Liver (tissue), 8 donors: ENCODE measurements at regions not wholly inside any gene's neighbourhood (a gene's known extent, or its start where the extent isn't known, plus 50 kb on each side); places are given as distances from the start of the nearest gene placed in this dataset.

Experiments used
- DNase-seq: peaks from one replicate; pipeline ENCODE4 v3.0.0-alpha.2; 2017; ENCODE audit warnings: low spot score
- H3K27ac ChIP-seq, 2 donors: one replicate each; pipeline ENCODE4 v1.7.0; 2013; ENCODE audit warnings: inconsistent platforms in 2 of 2, low read length in 2 of 2, control low read depth in 1 of 2, low read depth in 1 of 2, mild to moderate bottlenecking in 1 of 2
- H3K27me3 ChIP-seq, 4 donors: one replicate each; pipeline versions ENCODE4 v1.6.1 to v1.7.0; 2013; ENCODE audit warnings: low read length in 3 of 4, inconsistent platforms in 1 of 4, mild to moderate bottlenecking in 1 of 4, moderate library complexity in 1 of 4; ENCODE audit not compliant: control insufficient read depth in 4 of 4, insufficient read depth in 4 of 4
- H3K36me3 ChIP-seq, 4 donors: one replicate each; pipeline versions ENCODE4 v1.6.1 to v1.7.0; 2013; ENCODE audit warnings: low read length in 3 of 4, mild to moderate bottlenecking in 3 of 4, low read depth in 1 of 4, moderate library complexity in 1 of 4; ENCODE audit not compliant: control insufficient read depth in 4 of 4, insufficient read depth in 3 of 4
- H3K4me1 ChIP-seq, 4 donors: one replicate each; pipeline versions ENCODE4 v1.6.1 to v1.7.0; 2013; ENCODE audit warnings: low read length in 3 of 4, mild to moderate bottlenecking in 3 of 4, moderate library complexity in 1 of 4; ENCODE audit not compliant: control insufficient read depth in 4 of 4, insufficient read depth in 4 of 4
- H3K4me3 ChIP-seq, 3 donors: one replicate each; pipeline versions ENCODE4 v1.6.1 to v1.7.0; 2013; ENCODE audit warnings: low read length in 3 of 3, control low read depth in 1 of 3, low read depth in 1 of 3, mild to moderate bottlenecking in 1 of 3
- H3K9ac ChIP-seq, 2 donors: one replicate each; pipeline ENCODE4 v1.7.0; 2013; ENCODE audit warnings: low read length in 2 of 2, mild to moderate bottlenecking in 2 of 2, moderate library complexity in 2 of 2, control low read depth in 1 of 2, low read depth in 1 of 2
- H3K9me3 ChIP-seq, 4 donors: one replicate each; pipeline versions ENCODE4 v1.6.1 to v1.7.0; 2013; ENCODE audit warnings: low read length in 3 of 4; ENCODE audit not compliant: control insufficient read depth in 4 of 4
- CTCF ChIP-seq: fragments of 150-350 bp; IDR thresholded peaks from 2 replicates; pipeline ENCODE4 v1.5.1; 2017; ENCODE audit warnings: improper control_type of control experiment, low read depth, low read length; ENCODE audit not compliant: missing input control
- EGR1 ChIP-seq, 2 donors: IDR thresholded peaks; 2 replicates each; pipeline ENCODE4 v1.6.1; 2016 to 2018; ENCODE audit warnings: antibody characterized with exemption in 2 of 2, low read depth in 2 of 2
- FOXA1 ChIP-seq: IDR thresholded peaks from 2 replicates; pipeline ENCODE4 v1.6.1; 2016; ENCODE audit warnings: antibody characterized with exemption
- FOXA2 ChIP-seq: IDR thresholded peaks from 2 replicates; pipeline ENCODE4 v1.6.1; 2016; ENCODE audit warnings: antibody characterized with exemption
- GABPA ChIP-seq, 2 donors: IDR thresholded peaks in 1 of 2; conservative IDR thresholded peaks in 1 of 2; 2 replicates each; pipeline ENCODE4 v1.6.1; 2016; ENCODE audit warnings: antibody characterized with exemption in 2 of 2, mild to moderate bottlenecking in 1 of 2, moderate library complexity in 1 of 2
- HNF4A ChIP-seq, 2 donors: conservative IDR thresholded peaks; 2 replicates each; pipeline ENCODE4 v1.6.1; 2016; ENCODE audit warnings: antibody characterized with exemption in 2 of 2, mild to moderate bottlenecking in 2 of 2
- HNF4G ChIP-seq: IDR thresholded peaks from 2 replicates; pipeline ENCODE4 v1.6.1; 2016; ENCODE audit warnings: antibody characterized with exemption
- JUND ChIP-seq, 2 donors: IDR thresholded peaks; 2 replicates each; pipeline ENCODE4 v1.6.1; 2016; ENCODE audit warnings: antibody characterized with exemption in 2 of 2
- MAX ChIP-seq: IDR thresholded peaks from 2 replicates; pipeline ENCODE4 v1.6.1; 2016; ENCODE audit warnings: antibody characterized with exemption
- NR2F2 ChIP-seq: IDR thresholded peaks from 2 replicates; pipeline ENCODE4 v1.6.1; 2016; ENCODE audit warnings: antibody characterized with exemption
- RAD21 ChIP-seq, 2 donors: IDR thresholded peaks; 2 replicates each; pipeline ENCODE4 v1.6.1; 2016; ENCODE audit warnings: antibody characterized with exemption in 2 of 2, mild to moderate bottlenecking in 2 of 2
- REST ChIP-seq: IDR thresholded peaks from 2 replicates; pipeline ENCODE4 v1.6.1; 2016; ENCODE audit warnings: antibody characterized with exemption, mild to moderate bottlenecking
- RXRA ChIP-seq, 2 donors: IDR thresholded peaks; 2 replicates each; pipeline ENCODE4 v1.6.1; 2017 to 2018; ENCODE audit warnings: antibody characterized with exemption in 2 of 2, mild to moderate bottlenecking in 1 of 2
- SP1 ChIP-seq: IDR thresholded peaks from 2 replicates; pipeline ENCODE4 v1.6.1; 2018; ENCODE audit warnings: antibody characterized with exemption, mild to moderate bottlenecking
- TAF1 ChIP-seq: conservative IDR thresholded peaks from 2 replicates; pipeline ENCODE4 v1.6.1; 2016; ENCODE audit warnings: antibody characterized with exemption, mild to moderate bottlenecking
- YY1 ChIP-seq: IDR thresholded peaks from 2 replicates; pipeline ENCODE4 v1.6.1; 2016; ENCODE audit warnings: antibody characterized with exemption, mild to moderate bottlenecking
- WGBS: extraction: QIAGEN DNeasy Blood & Tissue Kit; methylation state at CpG from one replicate; pipeline ENCODE4 v1.1.7; 2013; 5-methylcytosine and 5-hydroxymethylcytosine counted together
- TF ChIP-seq, protein P1 (sequence below): IDR thresholded peaks from 2 replicates; pipeline ENCODE4 v1.6.1; 2016; ENCODE audit warnings: antibody characterized with exemption
- TF ChIP-seq, protein P2 (sequence below): IDR thresholded peaks from 2 replicates; pipeline ENCODE4 v1.6.1; 2016; ENCODE audit warnings: antibody characterized with exemption
- donor health status: healthy.
- donor health status: healthy.
- donor health status: healthy.
- donor health status: healthy.
- donor health status: healthy.

DNA sequence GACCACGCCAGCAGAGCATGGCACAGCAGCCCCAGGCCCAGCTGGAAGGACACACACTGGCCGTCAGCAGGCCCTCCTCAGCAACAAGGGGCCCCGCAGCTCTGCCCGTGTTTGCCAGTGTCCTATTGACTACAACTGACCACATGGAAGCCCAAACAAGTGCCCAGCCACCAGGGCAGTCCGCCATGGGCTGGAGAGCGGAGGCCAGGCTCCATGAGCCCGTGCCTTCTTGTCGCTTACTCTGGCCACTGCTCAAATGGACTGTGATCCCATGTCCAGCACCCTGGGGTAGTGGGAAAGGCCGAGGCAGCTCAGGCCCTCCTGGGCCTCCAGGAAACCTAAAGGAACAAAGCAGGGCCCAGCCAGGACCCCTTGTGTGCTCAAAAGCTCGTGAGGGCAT lies 53.9 kb upstream of the TAF1B start:
- Histone ChIP-seq H3K4me3 (no peak overlapping the region), H3K9ac (no peak overlapping the region), H3K36me3 (no peaks in the 10 kb centered on the region), H3K27me3 (no peaks in the 10 kb centered on the region), H3K4me1 (no peaks in the 10 kb centered on the region), H3K9me3 (peaks cover 0 to 3% (median 0%) of the 10 kb centered on the region in 4 donors), H3K27ac (no peak overlapping the region)
- WGBS: 70% methylated on average over 10 of the region's 10 CpGs
- TF ChIP-seq HNF4A (conservative IDR thresholded peaks at IDR 0.05) (peak in 1 of 2 donors; percentile 9), FOXA2 (no peak)
- no peak for DNase-seq

- Histone ChIP-seq H3K27ac (no peak overlapping the region), H3K4me3 (no peak overlapping the region), H3K36me3 (no peaks in the 10 kb centered on the region), H3K27me3 (no peaks in the 10 kb centered on the region), H3K4me1 (no peaks in the 10 kb centered on the region), H3K9ac (no peak overlapping the region), H3K9me3 (peaks cover 0 to 3% (median 0%) of the 10 kb centered on the region in 4 donors)
- TF ChIP-seq YY1: no peak
- no peak for TF ChIP-seq SP1
- WGBS: 86% methylated on average over 8 of the region's 8 CpGs
- DNase-seq: no peak
These were observed 52.5 kb upstream of the TAF1B start for GRCh38 chr2:9790702-9791225.

DNA sequence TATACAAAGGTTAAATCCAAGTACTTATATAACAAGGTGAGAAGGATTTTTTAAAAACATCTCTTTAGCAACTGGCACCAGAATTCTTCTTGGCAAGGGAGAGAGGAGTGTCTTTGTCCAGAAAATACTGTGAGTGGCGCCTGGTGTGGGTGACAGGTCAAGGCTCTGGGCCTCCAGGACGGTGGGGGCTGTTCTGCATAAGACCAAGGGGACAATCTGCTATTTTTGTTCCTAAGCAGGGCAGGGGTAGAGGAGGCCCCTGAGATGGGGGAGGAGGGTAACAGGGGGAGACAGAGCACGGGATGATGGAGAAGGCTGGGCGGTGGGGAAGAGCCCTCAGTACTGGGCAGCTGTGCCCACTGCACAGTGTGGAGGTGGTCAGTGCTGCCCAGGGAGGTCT lies 51.6 kb upstream of the TAF1B start:
- no peak overlapping the region for H3K9ac ChIP-seq
- no peaks in the 10 kb centered on the region for H3K27me3 ChIP-seq
- no peaks in the 10 kb centered on the region for H3K4me1 ChIP-seq
- no peak overlapping the region for H3K4me3 ChIP-seq
- 81% methylated on average over 4 of the region's 4 CpGs for WGBS
- H3K36me3 ChIP-seq: no peaks in the 10 kb centered on the region
- peaks cover 0 to 3% (median 0%) of the 10 kb centered on the region in 4 donors for H3K9me3 ChIP-seq
- no peak overlapping the region for H3K27ac ChIP-seq
- TF ChIP-seq YY1 (no peak), MAX (no peak), GABPA (IDR thresholded peaks at IDR 0.05 in 1 of 2, conservative IDR thresholded peaks at IDR 0.05 in 1 of 2) (no peak), REST (no peak), RAD21 (IDR thresholded peaks at IDR 0.05) (no peak), EGR1 (IDR thresholded peaks at IDR 0.05; ENCODE audit: low read depth in 2 of 2) (no peak), RXRA (IDR thresholded peaks at IDR 0.05) (no peak), FOXA1 (no peak), NR2F2 (no peak), SP1 (no peak), HNF4A (conservative IDR thresholded peaks at IDR 0.05) (no peak), JUND (IDR thresholded peaks at IDR 0.05) (no peak), FOXA2 (no peak), HNF4G (no peak), CTCF (no peak), TAF1 (no peak)
- TF ChIP-seq, protein P1, sequence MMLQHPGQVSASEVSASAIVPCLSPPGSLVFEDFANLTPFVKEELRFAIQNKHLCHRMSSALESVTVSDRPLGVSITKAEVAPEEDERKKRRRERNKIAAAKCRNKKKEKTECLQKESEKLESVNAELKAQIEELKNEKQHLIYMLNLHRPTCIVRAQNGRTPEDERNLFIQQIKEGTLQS: no peak
- TF ChIP-seq, protein P2, sequence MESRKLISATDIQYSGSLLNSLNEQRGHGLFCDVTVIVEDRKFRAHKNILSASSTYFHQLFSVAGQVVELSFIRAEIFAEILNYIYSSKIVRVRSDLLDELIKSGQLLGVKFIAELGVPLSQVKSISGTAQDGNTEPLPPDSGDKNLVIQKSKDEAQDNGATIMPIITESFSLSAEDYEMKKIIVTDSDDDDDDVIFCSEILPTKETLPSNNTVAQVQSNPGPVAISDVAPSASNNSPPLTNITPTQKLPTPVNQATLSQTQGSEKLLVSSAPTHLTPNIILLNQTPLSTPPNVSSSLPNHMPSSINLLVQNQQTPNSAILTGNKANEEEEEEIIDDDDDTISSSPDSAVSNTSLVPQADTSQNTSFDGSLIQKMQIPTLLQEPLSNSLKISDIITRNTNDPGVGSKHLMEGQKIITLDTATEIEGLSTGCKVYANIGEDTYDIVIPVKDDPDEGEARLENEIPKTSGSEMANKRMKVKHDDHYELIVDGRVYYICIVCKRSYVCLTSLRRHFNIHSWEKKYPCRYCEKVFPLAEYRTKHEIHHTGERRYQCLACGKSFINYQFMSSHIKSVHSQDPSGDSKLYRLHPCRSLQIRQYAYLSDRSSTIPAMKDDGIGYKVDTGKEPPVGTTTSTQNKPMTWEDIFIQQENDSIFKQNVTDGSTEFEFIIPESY: no peak
- DNase-seq: no peak
